Germinal center (tissue), 1 donor: ENCODE measurements at regions not wholly inside any gene's neighbourhood (a gene's known extent, or its start where the extent isn't known, plus 50 kb on each side); places are given as distances from the start of the nearest gene placed in this dataset.
A peak's percentile ranks its signal among the peaks of the same experiment; 100 is the strongest.

Experiments
- DNase-seq: peaks from one replicate; pipeline ENCODE4 v3.0.0; 2012; ENCODE audit warnings: mixed read lengths, low spot score

DNA sequence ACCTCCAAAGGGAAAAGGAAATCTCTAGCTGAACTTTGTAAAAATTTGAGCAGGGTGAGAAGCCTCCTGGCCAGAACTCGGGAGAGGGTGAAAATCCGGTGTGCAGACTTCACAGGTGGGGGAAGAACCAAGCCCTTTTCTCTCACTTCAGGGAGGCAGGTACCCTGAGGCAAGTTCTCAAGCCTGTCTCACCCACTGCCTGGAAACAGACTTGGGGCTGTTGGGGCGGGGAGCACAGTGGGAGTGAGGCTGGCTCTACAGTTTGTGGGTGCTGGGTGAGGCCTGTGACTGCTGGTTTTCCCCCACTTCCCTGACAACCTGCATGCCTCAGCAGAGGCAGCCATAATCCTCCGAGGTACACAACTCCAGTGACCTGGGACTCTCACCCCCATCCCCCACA lies 187.1 kb downstream of the KIF4B start:
- DNase-seq, result no peak

- DNase-seq, result no peak
Observed at GRCh38 chr5:155211764-155212163, 198.2 kb downstream of the KIF4B start.

DNA sequence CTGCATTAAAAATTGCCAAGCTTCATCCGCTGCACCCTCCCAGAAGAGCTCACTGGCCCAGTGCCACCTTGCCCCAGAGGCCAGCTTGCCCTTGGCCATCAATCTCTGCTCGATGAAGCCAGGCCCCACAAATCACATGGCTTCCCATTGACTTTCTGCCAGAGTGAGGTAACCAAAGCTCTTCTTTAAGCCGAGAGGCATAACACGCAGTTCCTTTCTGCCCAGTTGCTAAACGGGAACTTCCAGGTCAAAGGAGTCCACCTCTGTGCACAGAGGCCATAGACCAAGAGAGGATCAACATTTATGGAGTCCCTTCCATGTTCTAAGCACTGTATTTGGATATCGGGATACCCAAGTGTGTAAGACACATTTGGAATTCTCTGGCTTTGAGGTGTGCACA lies 208.8 kb downstream of the KIF4B start:
- no peak for DNase-seq

- no peak for DNase-seq
Observed at GRCh38 chr5:155229135-155229534, 215.6 kb downstream of the KIF4B start.

GRCh38 chr5:155239803-155240202 lies 226.2 kb downstream of the KIF4B start:
- no peak for DNase-seq

DNA sequence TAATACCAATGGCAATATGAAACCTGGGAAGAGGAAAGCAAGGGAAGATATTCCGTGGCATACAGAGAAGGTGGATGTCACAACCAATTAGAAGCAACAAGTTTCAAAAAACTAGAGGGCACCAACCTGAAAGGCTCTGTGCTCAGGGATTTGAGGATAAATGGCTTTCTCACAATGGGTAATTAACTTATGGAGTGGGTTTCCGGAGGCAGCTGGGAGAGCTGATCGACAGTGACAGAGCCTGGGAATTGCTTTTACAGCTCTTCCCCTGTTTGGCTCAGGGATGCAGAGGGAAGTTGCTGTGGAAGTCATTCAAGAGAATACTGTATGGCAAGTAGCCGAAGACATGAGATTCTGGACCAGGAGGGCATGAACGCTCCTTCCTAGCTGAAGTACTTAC lies 237.0 kb downstream of the KIF4B start:
- DNase-seq, result no peak

DNA sequence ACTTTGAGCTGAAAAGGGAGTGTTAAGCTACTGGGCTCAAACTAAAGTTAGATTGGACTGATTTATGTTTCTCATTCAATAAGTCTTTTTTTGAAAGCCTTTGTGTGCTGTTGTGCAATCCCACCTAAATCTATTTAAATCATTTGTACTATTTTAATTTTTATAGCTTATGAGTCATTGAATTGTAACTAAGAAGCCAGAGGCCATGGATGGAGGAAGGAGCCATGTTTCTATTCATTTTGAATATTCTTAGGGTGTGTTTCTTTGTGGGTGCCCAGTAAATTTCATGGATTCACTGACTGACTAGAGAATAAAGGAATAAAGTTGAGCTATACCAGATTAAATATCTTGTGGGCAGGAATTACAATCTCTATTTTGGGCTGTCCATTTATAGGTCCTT lies 238.5 kb downstream of the KIF4B start:
- DNase-seq, result no peak

GRCh38 chr5:155252717-155253116 lies 239.2 kb downstream of the KIF4B start:
- DNase-seq, result no peak

GRCh38 chr5:155254399-155254798 lies 240.8 kb downstream of the KIF4B start:
- DNase-seq, result no peak

GRCh38 chr5:155258161-155258560 lies 244.6 kb downstream of the KIF4B start:
- no peak for DNase-seq

GRCh38 chr5:155259648-155260047 lies 246.1 kb downstream of the KIF4B start:
- no peak for DNase-seq

GRCh38 chr5:155260798-155261197 lies 247.2 kb downstream of the KIF4B start:
- peak; percentile 6 for DNase-seq

DNA sequence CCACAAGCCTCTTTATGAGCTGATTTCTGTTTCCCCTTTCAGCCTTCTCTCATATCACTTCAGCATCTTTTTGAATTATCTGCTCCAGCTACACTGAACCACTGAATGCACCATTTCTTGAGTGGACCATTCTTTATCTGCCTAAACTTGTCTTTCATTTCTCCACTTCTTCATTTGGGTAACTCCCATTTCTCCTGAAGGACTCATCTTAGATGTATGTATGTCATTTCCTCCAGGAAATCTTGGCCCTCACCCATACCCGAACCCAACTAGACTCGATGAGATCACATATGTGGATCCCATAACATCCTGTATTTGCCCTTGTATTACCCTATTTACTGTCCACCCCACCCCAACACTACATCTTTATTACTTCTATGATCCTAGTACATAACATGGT lies 249.8 kb downstream of the KIF4B start:
- DNase-seq, result no peak

DNA sequence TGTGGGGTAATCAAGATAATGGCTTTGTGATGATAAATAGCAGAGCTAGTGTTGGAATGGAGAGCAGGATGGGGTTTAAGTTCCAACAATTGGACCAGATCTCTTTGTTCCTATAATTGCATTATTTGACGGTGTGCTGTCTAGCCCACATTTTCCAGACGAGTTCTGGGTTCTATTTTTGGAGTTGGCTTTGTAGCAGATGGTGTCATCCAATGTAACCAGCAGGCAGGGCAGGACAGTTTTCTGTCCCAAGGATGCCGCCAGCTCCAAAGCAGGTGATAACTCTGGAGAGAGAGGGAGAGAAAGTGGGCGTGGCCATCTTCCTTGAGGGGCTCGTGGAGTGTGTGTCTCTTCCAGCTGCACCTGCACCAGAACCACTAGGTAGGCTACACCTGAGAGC lies 251.3 kb downstream of the KIF4B start:
- no peak for DNase-seq

- no peak for DNase-seq
Observed at GRCh38 chr5:155268770-155269425, 255.3 kb downstream of the KIF4B start.

GRCh38 chr5:155270725-155271124 lies 257.2 kb downstream of the KIF4B start:
- no peak for DNase-seq

DNA sequence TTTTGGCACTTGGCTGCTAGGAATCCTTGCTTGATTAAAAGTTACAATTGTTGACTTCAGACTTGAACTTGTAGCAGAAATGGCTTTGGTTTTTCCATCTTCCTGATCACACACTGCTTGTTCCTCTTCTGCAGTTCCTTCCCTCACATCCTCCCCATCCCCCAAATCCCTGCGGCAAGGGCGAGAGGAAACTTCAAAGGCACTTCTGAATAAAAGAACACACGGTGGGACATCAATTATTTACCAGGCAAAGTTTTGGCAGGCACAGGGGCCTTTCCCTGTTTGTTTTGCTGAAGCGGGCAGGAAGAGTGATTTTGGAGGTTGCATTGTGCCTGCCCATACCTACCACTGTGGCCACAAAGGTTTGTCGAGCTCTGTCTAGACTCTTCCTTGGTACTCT lies 260.9 kb downstream of the KIF4B start:
- no peak for DNase-seq

- no peak for DNase-seq
Observed at GRCh38 chr5:155275222-155275621, 261.7 kb downstream of the KIF4B start.

DNA sequence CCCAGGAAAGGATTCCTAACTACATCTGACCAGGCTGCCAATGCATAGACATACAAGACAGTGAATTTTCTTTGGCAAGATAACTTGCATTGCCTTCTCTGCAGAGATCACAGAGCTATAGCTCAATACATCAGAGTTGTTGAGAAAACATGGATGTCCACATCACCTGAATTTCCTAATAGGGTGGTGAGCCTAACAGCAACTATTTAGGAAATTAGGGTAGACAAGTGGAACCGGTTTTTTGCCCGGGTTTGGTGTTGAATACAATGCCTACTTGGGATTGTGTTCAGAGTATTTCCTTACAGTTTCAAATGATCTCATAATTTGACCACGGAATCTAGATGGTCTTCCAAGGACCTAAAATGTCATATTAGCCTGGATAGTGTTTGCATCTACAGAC lies 262.7 kb downstream of the KIF4B start:
- no peak for DNase-seq

- no peak for DNase-seq
Observed at GRCh38 chr5:155278532-155278931, 265.0 kb downstream of the KIF4B start.

DNA sequence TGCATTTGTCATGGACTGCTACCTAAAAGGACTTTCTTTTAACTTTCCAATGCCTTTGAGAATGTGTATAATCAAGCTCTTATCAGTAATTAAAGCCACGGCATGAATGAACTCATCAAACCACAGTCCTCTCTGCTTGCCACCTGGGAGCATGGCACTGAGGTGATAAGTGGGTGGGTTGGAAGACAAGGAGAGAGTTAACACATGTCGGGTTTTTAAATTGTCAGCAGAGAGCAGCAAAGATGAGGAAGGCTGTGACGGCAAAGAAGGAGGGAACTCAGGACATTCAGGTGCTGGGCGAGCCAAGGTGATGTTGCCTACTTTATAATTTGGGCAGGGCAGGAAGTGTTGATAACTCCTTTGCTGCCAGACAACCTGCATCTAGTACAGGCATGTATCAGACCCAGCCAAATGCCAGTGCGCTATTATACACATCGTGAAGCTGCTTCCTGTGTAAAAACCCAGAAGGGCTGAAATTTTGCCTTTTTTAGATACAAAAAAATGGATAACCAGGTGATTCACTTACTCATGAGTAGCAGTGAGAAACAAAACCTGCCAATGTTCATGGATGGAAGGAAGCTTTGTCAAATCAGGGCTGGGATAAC lies 269.1 kb downstream of the KIF4B start:
- DNase-seq, result no peak

GRCh38 chr5:155285706-155286105 lies 272.2 kb downstream of the KIF4B start:
- DNase-seq, result no peak

DNA sequence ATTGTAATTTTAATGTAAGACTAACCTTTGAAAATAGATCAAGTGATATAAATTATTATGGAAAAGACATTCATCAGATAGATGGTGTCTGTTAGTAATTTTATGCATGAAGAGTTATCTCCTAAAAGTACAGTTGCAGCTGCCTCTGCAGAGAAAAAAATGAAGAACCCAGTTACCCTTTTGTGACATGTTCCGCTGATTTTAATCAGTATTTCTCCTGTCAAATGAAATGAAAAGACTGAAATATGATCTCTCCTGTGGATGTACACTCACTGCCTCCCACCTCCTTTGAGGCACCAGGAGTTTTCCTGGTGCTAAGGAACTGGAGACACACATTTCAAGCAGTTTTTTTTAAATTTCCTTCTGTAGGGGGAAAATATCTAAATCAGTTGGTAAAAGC lies 277.4 kb downstream of the KIF4B start:
- no peak for DNase-seq

GRCh38 chr5:155293605-155294178 lies 280.1 kb downstream of the KIF4B start:
- no peak for DNase-seq
